ENCODE measurements at regions not wholly inside any gene's neighbourhood (a gene's known extent, or its start where the extent isn't known, plus 50 kb on each side); places are given as distances from the start of the nearest gene placed in this dataset.

DNA sequence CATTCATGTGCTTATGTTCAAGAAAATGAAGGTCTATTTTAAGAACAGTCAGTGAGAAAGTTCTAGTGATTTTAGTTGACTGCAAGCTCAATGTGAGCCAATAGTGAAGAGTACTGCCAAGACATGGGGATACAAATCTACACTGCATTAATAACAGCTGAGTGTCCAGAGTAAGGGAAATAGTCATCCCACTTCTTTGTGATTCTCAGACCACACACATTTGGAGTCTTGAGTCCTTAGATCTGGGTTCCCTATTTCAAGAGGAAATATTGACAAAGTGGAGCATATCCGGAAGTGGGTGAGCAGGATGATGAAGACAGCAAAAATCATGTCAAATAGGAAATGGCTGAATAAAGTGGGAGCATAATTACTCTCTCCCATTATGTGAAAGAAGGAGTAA lies 171.1 kb downstream of the LARP7 start:
- dilution Hi-C loops (cut with MboI; ENCODE audit: extremely low pct_ligation_motif_present, low sequenced_read_pairs) (no loop called here), intact Hi-C loops (cut with micrococcal nuclease) (no loop called here)
- ChIA-PET POLR2A (no interaction called here), CTCF (no interaction called here)
- Histone ChIP-seq H3K4me1 (ENCODE audit: control insufficient read depth, extremely low read depth, insufficient read depth, low read length) (no peaks in the 10 kb centered on the region), H2AFZ (ENCODE audit: low read depth, low read length) (no peak overlapping the region), H3K79me2 (ENCODE audit: control insufficient read depth, insufficient read depth, low read length) (no peaks in the 10 kb centered on the region), H3K36me3 (ENCODE audit: control insufficient read depth in 2 of 2, extremely low read depth in 1 of 2, insufficient read depth in 2 of 2, low read length in 2 of 2) (no peaks in the 10 kb centered on the region), H3K9ac (replicated peaks; ENCODE audit: extremely low read depth, insufficient read depth, low read length) (no peak overlapping the region), H4K20me1 (replicated peaks; ENCODE audit: control insufficient read depth, extremely low read depth, insufficient read depth, low read length) (no peaks in the 10 kb centered on the region), H3K27ac (ENCODE audit: insufficient read depth, low read depth, low read length) (no peak overlapping the region), H3K9me3 (replicated peaks; ENCODE audit: control insufficient read depth, insufficient read depth, low read length) (no peaks in the 10 kb centered on the region), H3K27me3 (ENCODE audit: control insufficient read depth in 2 of 2, insufficient read depth in 2 of 2, low read length in 2 of 2) (no peaks in the 10 kb centered on the region), H3K9me1 (replicated peaks; ENCODE audit: control insufficient read depth, extremely low read depth, insufficient read depth, low read length) (no peaks in the 10 kb centered on the region), H3K4me2 (ENCODE audit: insufficient read depth, low read length) (no peak overlapping the region), H3K4me3 (replicated peaks in 1 of 3; ENCODE audit: insufficient read depth in 1 of 3, low read depth in 1 of 3, low read length in 3 of 3) (no peak overlapping the region)
- no peak for TF ChIP-seq GATA2 (IDR thresholded peaks at IDR 0.05; ENCODE audit: insufficient read depth, insufficient read length, low read depth, low read length)
- TF ChIP-seq MYC (IDR thresholded peaks at IDR 0.05; ENCODE audit: low read depth, low read length): no peak
- no peak for TF ChIP-seq POLR2A (IDR thresholded peaks at IDR 0.05; ENCODE audit: low read depth, low read length)
- no peak for TF ChIP-seq POLR2AphosphoS5 (IDR thresholded peaks at IDR 0.05; ENCODE audit: insufficient read depth, low read depth, low read length)
- TF ChIP-seq, protein P1, sequence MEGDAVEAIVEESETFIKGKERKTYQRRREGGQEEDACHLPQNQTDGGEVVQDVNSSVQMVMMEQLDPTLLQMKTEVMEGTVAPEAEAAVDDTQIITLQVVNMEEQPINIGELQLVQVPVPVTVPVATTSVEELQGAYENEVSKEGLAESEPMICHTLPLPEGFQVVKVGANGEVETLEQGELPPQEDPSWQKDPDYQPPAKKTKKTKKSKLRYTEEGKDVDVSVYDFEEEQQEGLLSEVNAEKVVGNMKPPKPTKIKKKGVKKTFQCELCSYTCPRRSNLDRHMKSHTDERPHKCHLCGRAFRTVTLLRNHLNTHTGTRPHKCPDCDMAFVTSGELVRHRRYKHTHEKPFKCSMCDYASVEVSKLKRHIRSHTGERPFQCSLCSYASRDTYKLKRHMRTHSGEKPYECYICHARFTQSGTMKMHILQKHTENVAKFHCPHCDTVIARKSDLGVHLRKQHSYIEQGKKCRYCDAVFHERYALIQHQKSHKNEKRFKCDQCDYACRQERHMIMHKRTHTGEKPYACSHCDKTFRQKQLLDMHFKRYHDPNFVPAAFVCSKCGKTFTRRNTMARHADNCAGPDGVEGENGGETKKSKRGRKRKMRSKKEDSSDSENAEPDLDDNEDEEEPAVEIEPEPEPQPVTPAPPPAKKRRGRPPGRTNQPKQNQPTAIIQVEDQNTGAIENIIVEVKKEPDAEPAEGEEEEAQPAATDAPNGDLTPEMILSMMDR (IDR thresholded peaks at IDR 0.05; ENCODE audit: extremely low read depth in 1 of 2, insufficient read depth in 1 of 2, low read depth in 1 of 2, low read length in 2 of 2): no peak
- TF ChIP-seq JUN (IDR thresholded peaks at IDR 0.05; ENCODE audit: borderline replicate concordance, insufficient read depth, insufficient read length, low read depth): no peak
- no peak for TF ChIP-seq EZH2 (IDR thresholded peaks at IDR 0.05; ENCODE audit: borderline replicate concordance, low read depth, low read length, severe bottlenecking)
- TF ChIP-seq, protein P2, sequence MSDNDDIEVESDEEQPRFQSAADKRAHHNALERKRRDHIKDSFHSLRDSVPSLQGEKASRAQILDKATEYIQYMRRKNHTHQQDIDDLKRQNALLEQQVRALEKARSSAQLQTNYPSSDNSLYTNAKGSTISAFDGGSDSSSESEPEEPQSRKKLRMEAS (IDR thresholded peaks at IDR 0.05; ENCODE audit: insufficient read depth, insufficient read length): no peak
- TF ChIP-seq FOS (IDR thresholded peaks at IDR 0.05; ENCODE audit: borderline replicate concordance, insufficient read depth, low read length): no peak
- no TSS peak for BruUV-seq (replicated peaks)
- FAIRE-seq (no peak), DNase-seq (ENCODE audit: low read depth, low spot score) (no peak)
